Stimulated activated CD4-positive, alpha-beta T cell treated with anti-CD3 and anti-CD28 coated beads, Interleukin-2, amount 100 ng/mL, for 24 hours (primary cell): ENCODE measurements at regions not wholly inside any gene's neighbourhood (a gene's known extent, or its start where the extent isn't known, plus 50 kb on each side); places are given as distances from the start of the nearest gene placed in this dataset.
"Not testable (repeated sequence)": the region's sequence is repeated elsewhere in the genome, so short reads cannot be mapped to it uniquely, and the experiment has no call there.

ENCODE experiments used
- DNase-seq, 2 donors: peaks; one replicate each; pipeline ENCODE4 v3.0.0-alpha.2; 2020

GRCh38 chr2:198909525-198910267 is 548.0 kb downstream of the SATB2 start:
- DNase-seq = no peak

GRCh38 chr2:198905881-198906612 is 551.7 kb downstream of the SATB2 start:
- DNase-seq = no peak

GRCh38 chr2:198901894-198902293 is 555.8 kb downstream of the SATB2 start:
- DNase-seq = no peak

- DNase-seq = no peak
Observed at GRCh38 chr2:198900141-198900540, 557.6 kb downstream of the SATB2 start.

DNA sequence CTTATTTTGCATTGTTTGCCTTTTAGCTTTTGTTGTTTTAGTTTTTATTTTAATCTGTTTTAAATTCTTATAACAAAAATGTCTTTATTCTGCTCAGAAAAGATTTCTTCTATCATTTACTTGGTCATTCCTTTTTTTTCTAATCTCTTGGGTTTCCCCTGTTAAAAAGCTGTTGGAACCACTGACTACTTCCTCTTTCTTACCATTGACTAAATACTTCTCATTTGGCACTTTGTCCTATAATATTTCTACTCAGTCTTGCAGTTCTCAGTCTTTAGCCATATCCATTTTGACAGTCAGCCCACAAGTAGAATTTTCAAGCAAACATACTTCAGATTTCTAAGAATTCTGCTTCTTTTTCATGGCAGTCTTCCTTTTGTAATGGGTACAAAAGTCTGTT is 567.2 kb downstream of the SATB2 start:
- DNase-seq = no peak

DNA sequence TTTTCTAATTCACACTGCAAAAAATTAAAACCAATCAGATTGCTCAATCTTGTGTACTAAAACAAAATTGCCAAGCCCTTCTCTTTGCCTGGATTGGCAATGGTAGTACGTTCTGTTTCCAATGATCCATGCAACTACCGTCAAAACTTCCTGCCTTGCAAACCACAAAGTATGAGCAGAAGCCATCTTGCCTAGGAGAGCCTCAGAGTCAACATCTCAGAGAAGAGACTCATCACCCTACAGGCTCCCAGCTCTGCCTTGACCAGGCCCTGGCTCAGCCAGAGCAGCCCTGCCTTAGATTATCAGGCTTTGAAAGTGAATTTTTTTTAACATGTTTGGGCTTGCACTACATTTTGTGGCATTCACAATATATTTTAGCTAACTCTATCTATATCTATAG is 574.1 kb downstream of the SATB2 start:
- no peak for DNase-seq

GRCh38 chr2:198880986-198881385 is 576.8 kb downstream of the SATB2 start:
- no peak for DNase-seq

DNA sequence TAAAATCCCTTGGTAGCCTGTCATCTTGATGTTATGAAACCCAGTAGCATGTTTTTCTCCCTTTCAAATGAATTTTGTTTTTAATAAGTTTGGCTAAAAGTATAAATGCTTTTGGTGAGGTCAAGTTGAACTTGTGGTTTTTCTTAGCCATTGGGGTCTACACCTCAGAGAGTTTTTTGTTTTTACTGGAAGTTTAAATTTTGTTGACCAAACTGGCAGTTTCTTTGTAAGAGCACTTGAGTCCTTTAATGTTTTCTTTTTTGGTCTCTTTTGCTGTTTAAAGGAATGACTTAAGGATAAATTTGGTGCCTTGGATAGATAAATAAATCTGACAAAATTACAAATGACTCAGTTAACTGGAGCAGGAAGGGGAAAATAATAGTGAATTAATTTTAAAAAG is 577.3 kb downstream of the SATB2 start:
- DNase-seq = no peak

GRCh38 chr2:198874472-198874858 is 583.3 kb downstream of the SATB2 start:
- DNase-seq = no peak

GRCh38 chr2:198873503-198874471 is 584.0 kb downstream of the SATB2 start:
- DNase-seq = no peak

DNA sequence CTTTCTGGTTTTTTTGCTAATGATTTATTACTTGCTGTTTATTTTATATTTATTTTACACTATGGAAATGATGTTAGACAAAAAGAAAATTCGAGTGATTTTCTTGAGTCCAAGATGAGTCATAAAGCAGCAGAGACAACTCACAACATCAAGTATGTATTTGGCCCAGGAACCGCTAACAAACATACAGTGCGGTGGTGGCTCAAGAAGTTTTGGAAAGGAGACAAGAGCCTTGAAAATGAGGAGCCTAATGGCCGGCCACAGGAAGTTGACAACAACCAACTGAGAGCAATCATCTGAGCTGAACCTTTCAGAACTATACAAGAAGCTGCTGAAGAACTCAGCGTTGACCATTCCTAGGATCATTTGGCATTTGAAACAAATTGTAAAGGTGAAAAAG is 594.1 kb downstream of the SATB2 start:
- no peak for DNase-seq

DNA sequence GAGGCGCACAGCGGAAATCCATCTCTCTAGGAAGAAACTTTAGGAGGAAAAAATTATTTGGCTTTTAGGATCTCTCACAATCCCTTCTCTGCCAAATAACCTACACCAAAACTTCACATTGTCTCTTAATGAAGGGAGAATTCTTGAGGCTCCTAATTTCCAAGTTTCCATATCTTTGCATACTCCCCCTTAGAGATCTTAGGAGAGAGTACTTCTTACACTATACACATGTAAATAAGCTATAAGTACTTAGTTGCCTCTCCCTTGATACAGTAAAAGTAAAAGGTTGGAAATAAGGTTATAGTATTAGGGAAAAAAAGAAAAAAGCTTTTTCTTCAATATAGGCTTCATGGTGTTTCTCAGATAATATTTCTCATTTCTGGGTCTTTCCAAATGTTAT is 596.7 kb downstream of the SATB2 start:
- DNase-seq = no peak

DNA sequence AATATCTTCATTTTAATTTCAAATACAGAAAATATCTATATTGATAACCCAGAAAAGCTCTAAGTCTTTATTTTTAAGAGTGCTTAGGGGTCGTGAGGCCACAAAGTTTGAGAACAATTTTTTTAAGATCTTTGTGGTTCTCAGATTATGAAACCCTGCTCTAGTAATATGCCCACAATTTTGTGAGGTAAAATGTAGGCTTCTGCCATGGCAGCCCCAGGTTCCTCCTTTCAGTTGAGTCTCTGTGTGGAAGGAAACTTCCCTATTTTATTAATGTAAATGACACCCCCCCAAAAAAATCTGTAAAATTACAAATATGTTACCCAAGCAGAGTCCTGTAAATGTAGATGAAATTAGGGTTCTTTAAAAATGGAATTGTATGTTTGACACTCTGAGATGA is 600.5 kb downstream of the SATB2 start:
- DNase-seq = no peak

DNA sequence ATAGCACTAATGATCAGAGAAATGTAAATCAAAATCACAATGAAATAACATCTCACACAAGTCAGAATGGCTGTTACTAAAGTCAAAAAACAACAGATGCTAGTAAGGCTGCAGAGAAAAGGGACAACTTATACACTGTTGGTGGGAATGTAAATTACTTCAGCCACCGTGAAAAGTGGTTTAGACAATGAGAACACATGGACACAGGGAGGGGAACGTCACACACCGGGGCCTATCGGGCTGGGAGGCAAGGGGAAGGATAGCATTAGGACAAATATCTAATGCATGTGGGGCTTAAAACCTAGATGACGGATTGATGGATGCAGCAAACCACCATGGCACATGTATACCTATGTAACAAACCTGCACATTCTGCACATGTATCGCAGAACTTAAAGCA is 602.0 kb downstream of the SATB2 start:
- not testable (repeated sequence) for DNase-seq

DNA sequence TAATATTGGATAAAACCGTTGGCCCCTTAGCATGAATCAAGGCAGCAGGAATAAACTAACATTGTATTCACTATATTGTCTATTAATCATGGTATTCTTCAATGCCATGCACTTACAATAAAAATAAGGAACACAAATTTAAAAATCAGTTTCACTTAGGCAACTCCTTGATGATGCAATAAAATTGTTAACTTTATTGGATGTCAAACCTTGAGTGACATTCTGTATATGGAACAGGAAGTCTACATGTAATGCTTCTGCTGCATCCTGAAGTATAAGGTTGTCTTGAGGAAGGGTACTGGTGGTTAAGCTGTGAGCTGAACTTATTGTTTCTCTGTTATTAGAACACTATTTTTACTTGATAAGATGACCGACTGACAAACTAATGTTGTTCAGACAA is 605.5 kb downstream of the SATB2 start:
- DNase-seq = no peak

GRCh38 chr2:198825534-198825933 is 632.2 kb downstream of the SATB2 start:
- no peak for DNase-seq

- no peak for DNase-seq
Observed at GRCh38 chr2:198817536-198817935, 640.2 kb downstream of the SATB2 start.

- no peak for DNase-seq
Observed at GRCh38 chr2:198815626-198816025, 642.1 kb downstream of the SATB2 start.

GRCh38 chr2:198811198-198811597 is 646.5 kb downstream of the SATB2 start:
- DNase-seq = no peak

DNA sequence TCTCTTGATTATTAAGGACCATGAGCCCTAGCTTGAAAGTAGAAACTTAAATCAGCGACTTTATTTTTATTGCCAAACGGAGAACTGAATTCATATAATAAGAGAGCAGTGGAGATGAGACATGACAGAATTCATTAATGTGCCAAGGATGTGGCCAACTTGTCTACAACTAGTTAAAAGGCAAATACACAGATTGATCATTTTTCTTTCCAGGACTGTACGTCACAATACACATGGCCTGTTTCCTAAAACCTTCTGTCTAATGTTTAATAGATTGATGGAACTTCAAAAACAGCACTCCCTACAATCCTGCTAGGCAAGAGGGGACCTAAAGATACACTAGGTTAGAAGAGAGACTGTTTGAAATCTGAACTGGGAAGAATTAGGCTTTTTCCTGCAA is 647.8 kb downstream of the SATB2 start:
- no peak for DNase-seq

- DNase-seq = no peak
Observed at GRCh38 chr2:198807131-198807530, 650.6 kb downstream of the SATB2 start.

DNA sequence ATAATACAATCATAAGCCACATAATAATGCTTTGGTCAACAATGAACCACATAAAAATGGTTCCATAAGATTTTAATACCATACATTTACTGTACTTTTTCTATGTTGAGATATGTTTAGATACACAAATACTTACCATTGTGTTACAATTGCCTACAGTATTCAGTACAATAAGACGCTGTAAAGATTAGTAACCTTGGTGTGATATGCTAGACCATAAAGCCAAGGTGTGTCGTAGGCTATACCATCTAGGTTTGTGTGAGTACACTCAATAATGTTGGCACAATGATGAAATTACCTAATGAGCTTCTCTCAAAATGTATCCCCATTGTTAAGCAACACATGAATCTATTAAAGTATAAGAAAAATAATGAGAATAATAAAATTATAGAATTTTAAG is 662.3 kb downstream of the SATB2 start:
- DNase-seq = no peak

DNA sequence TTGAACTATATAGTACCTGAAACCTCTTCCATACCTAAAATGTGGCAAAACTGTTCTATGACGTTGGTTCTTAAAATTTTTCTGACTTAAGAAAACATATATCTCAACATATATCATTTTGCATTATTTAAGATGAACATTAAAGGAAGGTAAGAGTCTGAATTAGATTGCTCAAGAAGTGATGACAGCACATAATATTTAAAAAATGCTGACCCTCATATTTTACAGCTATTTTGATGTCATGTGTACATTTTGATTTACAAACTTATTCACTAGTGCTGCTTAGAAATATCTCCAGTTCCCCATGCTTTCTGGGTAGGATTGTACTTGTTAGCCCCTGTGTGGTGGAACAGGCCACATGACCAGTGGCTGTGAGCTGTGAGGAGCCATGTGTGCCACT is 666.1 kb downstream of the SATB2 start:
- DNase-seq = no peak

- no peak for DNase-seq
Observed at GRCh38 chr2:198788676-198789075, 669.1 kb downstream of the SATB2 start.
